ENCODE measurements at regions not wholly inside any gene's neighbourhood (a gene's known extent, or its start where the extent isn't known, plus 50 kb on each side); places are given as distances from the start of the nearest gene placed in this dataset.

- no peak for DNase-seq
- Mint-ChIP-seq H3K27ac (no peak overlapping the region), H3K4me3 (no peak overlapping the region), H3K9me3 (no peaks in the 10 kb centered on the region), H3K4me1 (ENCODE audit: low read depth) (peaks cover 9% of the 10 kb centered on the region), H3K27me3 (peaks cover 9% of the 10 kb centered on the region), H3K36me3 (ENCODE audit: low read depth) (no peaks in the 10 kb centered on the region)
Observed at GRCh38 chr4:81965911-81966310, 407.9 kb downstream of the HNRNPD start.

GRCh38 chr4:81965454-81965853, 408.3 kb downstream of the HNRNPD start:
- no peak for DNase-seq
- H3K9me3 Mint-ChIP-seq, result no peaks in the 10 kb centered on the region
- H3K27me3 Mint-ChIP-seq, result peaks cover 13% of the 10 kb centered on the region
- no peak overlapping the region for H3K27ac Mint-ChIP-seq
- H3K36me3 Mint-ChIP-seq (ENCODE audit: low read depth), result no peaks in the 10 kb centered on the region
- peaks cover 9% of the 10 kb centered on the region for H3K4me1 Mint-ChIP-seq (ENCODE audit: low read depth)
- no peak overlapping the region for H3K4me3 Mint-ChIP-seq

- DNase-seq, result no peak
- no peaks in the 10 kb centered on the region for H3K36me3 Mint-ChIP-seq (ENCODE audit: low read depth)
- H3K27me3 Mint-ChIP-seq, result peaks cover 20% of the 10 kb centered on the region
- no peak overlapping the region for H3K27ac Mint-ChIP-seq
- no peak overlapping the region for H3K4me3 Mint-ChIP-seq
- peaks cover 9% of the 10 kb centered on the region for H3K4me1 Mint-ChIP-seq (ENCODE audit: low read depth)
- no peaks in the 10 kb centered on the region for H3K9me3 Mint-ChIP-seq
Observed at GRCh38 chr4:81963763-81964020, 410.1 kb downstream of the HNRNPD start.

- no peaks in the 10 kb centered on the region for H3K36me3 Mint-ChIP-seq (ENCODE audit: low read depth)
- no peak for DNase-seq
- no peaks in the 10 kb centered on the region for H3K9me3 Mint-ChIP-seq
- no peak overlapping the region for H3K27ac Mint-ChIP-seq
- H3K27me3 Mint-ChIP-seq, result peaks cover 20% of the 10 kb centered on the region
- no peak overlapping the region for H3K4me3 Mint-ChIP-seq
- peaks cover 9% of the 10 kb centered on the region for H3K4me1 Mint-ChIP-seq (ENCODE audit: low read depth)
Observed at GRCh38 chr4:81963015-81963762, 410.6 kb downstream of the HNRNPD start.

- Mint-ChIP-seq H3K36me3 (ENCODE audit: low read depth) (no peaks in the 10 kb centered on the region), H3K27ac (no peak overlapping the region), H3K9me3 (no peaks in the 10 kb centered on the region), H3K4me3 (no peak overlapping the region), H3K4me1 (ENCODE audit: low read depth) (peaks cover 6% of the 10 kb centered on the region), H3K27me3 (peaks cover 13% of the 10 kb centered on the region)
- DNase-seq, result no peak
Observed at GRCh38 chr4:81960961-81961360, 412.8 kb downstream of the HNRNPD start.

- Mint-ChIP-seq H3K27me3 (peaks cover 12% of the 10 kb centered on the region), H3K27ac (no peak overlapping the region), H3K9me3 (no peaks in the 10 kb centered on the region), H3K36me3 (ENCODE audit: low read depth) (no peaks in the 10 kb centered on the region), H3K4me3 (no peak overlapping the region), H3K4me1 (ENCODE audit: low read depth) (no peaks in the 10 kb centered on the region)
- no peak for DNase-seq
Observed at GRCh38 chr4:81954271-81954670, 419.5 kb downstream of the HNRNPD start.

GRCh38 chr4:81951891-81952455, 421.8 kb downstream of the HNRNPD start:
- H3K4me3 Mint-ChIP-seq, result no peak overlapping the region
- no peak overlapping the region for H3K27ac Mint-ChIP-seq
- H3K27me3 Mint-ChIP-seq, result peaks cover 25% of the 10 kb centered on the region
- H3K36me3 Mint-ChIP-seq (ENCODE audit: low read depth), result no peaks in the 10 kb centered on the region
- no peak for DNase-seq
- no peaks in the 10 kb centered on the region for H3K9me3 Mint-ChIP-seq
- no peaks in the 10 kb centered on the region for H3K4me1 Mint-ChIP-seq (ENCODE audit: low read depth)

GRCh38 chr4:81946996-81947395, 426.8 kb downstream of the HNRNPD start:
- Mint-ChIP-seq H3K4me1 (ENCODE audit: low read depth) (no peaks in the 10 kb centered on the region), H3K27me3 (peaks cover 27% of the 10 kb centered on the region), H3K4me3 (no peak overlapping the region), H3K36me3 (ENCODE audit: low read depth) (no peaks in the 10 kb centered on the region), H3K27ac (no peak overlapping the region), H3K9me3 (no peaks in the 10 kb centered on the region)
- DNase-seq, result no peak

- Mint-ChIP-seq H3K9me3 (no peaks in the 10 kb centered on the region), H3K4me3 (no peak overlapping the region), H3K27me3 (peaks cover 4% of the 10 kb centered on the region), H3K4me1 (ENCODE audit: low read depth) (no peaks in the 10 kb centered on the region), H3K27ac (no peak overlapping the region), H3K36me3 (ENCODE audit: low read depth) (no peaks in the 10 kb centered on the region)
- DNase-seq, result no peak
Observed at GRCh38 chr4:81930506-81931238, 443.1 kb downstream of the HNRNPD start.

GRCh38 chr4:81923140-81923539, 450.7 kb downstream of the HNRNPD start:
- Mint-ChIP-seq H3K4me1 (ENCODE audit: low read depth) (peaks cover 10% of the 10 kb centered on the region), H3K9me3 (no peaks in the 10 kb centered on the region), H3K27me3 (peaks cover 28% of the 10 kb centered on the region), H3K4me3 (no peak overlapping the region), H3K36me3 (ENCODE audit: low read depth) (no peaks in the 10 kb centered on the region), H3K27ac (no peak overlapping the region)
- DNase-seq, result no peak

GRCh38 chr4:81922313-81922712, 450.6 kb upstream of the RASGEF1B start:
- DNase-seq, result no peak
- Mint-ChIP-seq H3K27me3 (peaks cover 28% of the 10 kb centered on the region), H3K4me3 (no peak overlapping the region), H3K4me1 (ENCODE audit: low read depth) (peaks cover 10% of the 10 kb centered on the region), H3K9me3 (no peaks in the 10 kb centered on the region), H3K36me3 (ENCODE audit: low read depth) (no peaks in the 10 kb centered on the region), H3K27ac (no peak overlapping the region)

- Mint-ChIP-seq H3K9me3 (no peaks in the 10 kb centered on the region), H3K27ac (no peak overlapping the region)
Observed at GRCh38 chr4:81921751-81922159, 450.0 kb upstream of the RASGEF1B start.

GRCh38 chr4:81919810-81920209, 448.1 kb upstream of the RASGEF1B start:
- Mint-ChIP-seq H3K4me1 (ENCODE audit: low read depth) (peaks cover 10% of the 10 kb centered on the region), H3K4me3 (no peak overlapping the region), H3K9me3 (no peaks in the 10 kb centered on the region), H3K36me3 (ENCODE audit: low read depth) (no peaks in the 10 kb centered on the region), H3K27me3 (peaks cover 23% of the 10 kb centered on the region), H3K27ac (no peak overlapping the region)
- no peak for DNase-seq

More at GRCh38 chr4:81921751-81922159, 450.0 kb upstream of the RASGEF1B start:
- DNase-seq, result no peak
- Mint-ChIP-seq H3K36me3 (ENCODE audit: low read depth) (no peaks in the 10 kb centered on the region), H3K4me3 (no peak overlapping the region), H3K4me1 (ENCODE audit: low read depth) (peaks cover 10% of the 10 kb centered on the region), H3K27me3 (peaks cover 26% of the 10 kb centered on the region)

GRCh38 chr4:81919223-81919622, 447.5 kb upstream of the RASGEF1B start:
- Mint-ChIP-seq H3K4me1 (ENCODE audit: low read depth) (peaks cover 10% of the 10 kb centered on the region), H3K4me3 (no peak overlapping the region), H3K36me3 (ENCODE audit: low read depth) (no peaks in the 10 kb centered on the region), H3K27ac (no peak overlapping the region), H3K9me3 (no peaks in the 10 kb centered on the region), H3K27me3 (peaks cover 19% of the 10 kb centered on the region)
- DNase-seq, result no peak

- H3K27me3 Mint-ChIP-seq, result peaks cover 12% of the 10 kb centered on the region
- no peaks in the 10 kb centered on the region for H3K9me3 Mint-ChIP-seq
- H3K27ac Mint-ChIP-seq, result no peak overlapping the region
- H3K36me3 Mint-ChIP-seq (ENCODE audit: low read depth), result no peaks in the 10 kb centered on the region
- peaks cover 6% of the 10 kb centered on the region for H3K4me1 Mint-ChIP-seq (ENCODE audit: low read depth)
- no peak overlapping the region for H3K4me3 Mint-ChIP-seq
- DNase-seq, result no peak
Observed at GRCh38 chr4:81915430-81915829, 443.7 kb upstream of the RASGEF1B start.
